ENCODE measurements at regions not wholly inside any gene's neighbourhood (a gene's known extent, or its start where the extent isn't known, plus 50 kb on each side); places are given as distances from the start of the nearest gene placed in this dataset.

DNA sequence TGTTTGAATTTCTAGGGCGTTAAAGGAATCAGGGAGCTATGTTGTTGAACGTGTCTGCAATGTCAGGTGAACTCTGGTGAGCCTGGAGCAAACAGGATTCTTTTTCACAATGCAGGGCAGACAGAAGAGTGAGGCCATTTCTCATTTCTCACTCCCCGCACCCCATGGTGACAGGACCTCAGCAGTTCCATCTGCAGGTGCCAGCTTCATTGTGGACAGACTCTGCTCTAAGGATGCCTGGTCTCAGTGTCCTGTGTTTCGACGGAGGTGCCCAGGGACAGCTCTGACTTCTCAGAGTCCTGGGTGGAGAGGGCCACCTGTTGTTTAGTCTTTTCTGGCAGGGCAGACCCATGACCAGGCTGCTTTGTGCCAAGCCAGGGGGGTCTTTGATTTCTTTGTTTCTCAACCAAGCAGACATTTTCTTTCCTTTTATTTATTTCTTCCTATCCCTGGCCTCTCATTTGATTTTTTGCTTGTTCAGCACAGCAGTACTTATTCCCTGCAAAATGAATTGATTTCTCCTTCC lies 201.5 kb downstream of the RNF144A start:
- Histone ChIP-seq H3K27me3 (replicated peaks; ENCODE audit: insufficient read depth, low read depth, low read length, poor library complexity) (no peaks in the 10 kb centered on the region), H3K4me3 (ENCODE audit: low read depth, low read length, poor library complexity, severe bottlenecking) (no peak overlapping the region), H3K36me3 (ENCODE audit: insufficient read depth, low read length, poor library complexity, severe bottlenecking) (no peaks in the 10 kb centered on the region), H3K27ac (ENCODE audit: low read depth, low read length, poor library complexity, severe bottlenecking) (peak overlapping the region; percentile 63), H3K9me3 (ENCODE audit: low read depth, low read length, poor library complexity, severe bottlenecking) (peaks cover 7% of the 10 kb centered on the region), H3K4me1 (ENCODE audit: insufficient read depth, low read length, poor library complexity, severe bottlenecking) (peaks cover 19% of the 10 kb centered on the region)
- no peak for DNase-seq (ENCODE audit: low spot score)
- TF ChIP-seq CTCF (conservative IDR thresholded peaks at IDR 0.05; ENCODE audit: low read depth, low read length) (no peak), EZH2 (IDR thresholded peaks at IDR 0.05; ENCODE audit: borderline replicate concordance, low read depth, low read length, poor library complexity, severe bottlenecking) (no peak)
- CTCF ChIA-PET = no interaction called here
- POLR2A ChIA-PET (ENCODE audit: low non-redundant PET) = no interaction called here
- no TSS peak for BruUV-seq (replicated peaks)
- intact Hi-C loops (cut with micrococcal nuclease; ENCODE audit: unreplicated experiment) = loop anchor here (2.0 to 10.0 kb wide), 4 partner anchors 74 to 1564 kb away; partner anchors contain the start of gene ID2

DNA sequence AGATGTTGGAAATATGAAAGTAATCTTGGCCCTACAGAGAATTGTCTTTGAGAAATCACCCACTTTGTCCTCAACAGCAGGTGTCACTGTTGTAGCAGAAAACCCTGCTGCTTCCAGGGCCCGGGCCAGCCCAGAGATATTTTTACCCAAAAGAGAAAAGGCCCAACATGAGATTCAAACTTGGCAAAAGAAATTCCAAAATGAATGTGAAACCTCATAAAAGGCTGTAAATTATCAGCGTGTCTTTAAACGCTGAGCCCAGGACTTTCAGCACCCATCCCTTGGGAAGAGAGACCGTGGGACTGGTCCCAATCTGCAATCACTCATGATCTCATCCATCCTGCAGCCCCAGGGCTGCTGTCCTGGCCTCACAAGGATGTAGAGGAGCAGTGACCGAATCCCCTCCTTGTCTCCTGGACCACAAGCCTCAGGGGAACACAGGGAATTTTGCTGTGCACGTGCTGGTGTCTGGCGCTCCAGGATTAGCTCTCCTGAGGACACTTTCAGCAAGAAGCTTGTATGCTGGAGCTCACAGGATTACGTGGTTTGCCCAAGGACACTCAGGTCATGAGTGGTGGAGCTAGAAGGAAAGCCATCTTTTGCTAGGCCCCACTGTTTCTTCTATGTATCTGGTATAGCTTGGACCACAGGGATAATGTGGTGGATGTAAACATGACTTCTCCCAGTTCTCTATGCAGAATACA lies 202.1 kb downstream of the RNF144A start:
- intact Hi-C loops (cut with micrococcal nuclease; ENCODE audit: unreplicated experiment) = loop anchor here (2.0 to 10.0 kb wide), 4 partner anchors 74 to 1563 kb away; partner anchors contain the start of gene ID2
- Histone ChIP-seq H3K27me3 (replicated peaks; ENCODE audit: insufficient read depth, low read depth, low read length, poor library complexity) (no peaks in the 10 kb centered on the region), H3K4me3 (ENCODE audit: low read depth, low read length, poor library complexity, severe bottlenecking) (no peak overlapping the region), H3K36me3 (ENCODE audit: insufficient read depth, low read length, poor library complexity, severe bottlenecking) (no peaks in the 10 kb centered on the region), H3K4me1 (ENCODE audit: insufficient read depth, low read length, poor library complexity, severe bottlenecking) (peaks cover 19% of the 10 kb centered on the region), H3K27ac (ENCODE audit: low read depth, low read length, poor library complexity, severe bottlenecking) (peak overlapping the region; percentile 72), H3K9me3 (ENCODE audit: low read depth, low read length, poor library complexity, severe bottlenecking) (peaks cover under 1% of the 10 kb centered on the region)
- no peak for TF ChIP-seq EZH2 (IDR thresholded peaks at IDR 0.05; ENCODE audit: borderline replicate concordance, low read depth, low read length, poor library complexity, severe bottlenecking)
- peak; percentile 84 for TF ChIP-seq CTCF (conservative IDR thresholded peaks at IDR 0.05; ENCODE audit: low read depth, low read length)
- peak; percentile 83 for DNase-seq (ENCODE audit: low spot score)
- BruUV-seq (replicated peaks) = TSS peak; percentile 76
- ChIA-PET CTCF (interaction anchor here (0.7 kb wide), 1 partner anchor 71 kb away, joined by 3 read pairs; no protein-coding TSS in a partner anchor), POLR2A (ENCODE audit: low non-redundant PET) (no interaction called here)

- CTCF ChIA-PET = no interaction called here
- Histone ChIP-seq H3K27ac (ENCODE audit: low read depth, low read length, poor library complexity, severe bottlenecking) (no peak overlapping the region), H3K27me3 (replicated peaks; ENCODE audit: insufficient read depth, low read depth, low read length, poor library complexity) (no peaks in the 10 kb centered on the region), H3K36me3 (ENCODE audit: insufficient read depth, low read length, poor library complexity, severe bottlenecking) (no peaks in the 10 kb centered on the region), H3K9me3 (ENCODE audit: low read depth, low read length, poor library complexity, severe bottlenecking) (no peaks in the 10 kb centered on the region), H3K4me1 (ENCODE audit: insufficient read depth, low read length, poor library complexity, severe bottlenecking) (peaks cover 19% of the 10 kb centered on the region), H3K4me3 (ENCODE audit: low read depth, low read length, poor library complexity, severe bottlenecking) (no peak overlapping the region)
- no peak for DNase-seq (ENCODE audit: low spot score)
- no peak for TF ChIP-seq EZH2 (IDR thresholded peaks at IDR 0.05; ENCODE audit: borderline replicate concordance, low read depth, low read length, poor library complexity, severe bottlenecking)
- no peak for TF ChIP-seq CTCF (conservative IDR thresholded peaks at IDR 0.05; ENCODE audit: low read depth, low read length)
- POLR2A ChIA-PET (ENCODE audit: low non-redundant PET) = no interaction called here
- no TSS peak for BruUV-seq (replicated peaks)
- intact Hi-C loops (cut with micrococcal nuclease; ENCODE audit: unreplicated experiment) = no loop called here
Measured at GRCh38 chr2:7121851-7122250, 204.6 kb downstream of the RNF144A start.
